GM19397 (cell line): ENCODE measurements at regions not wholly inside any gene's neighbourhood (a gene's known extent, or its start where the extent isn't known, plus 50 kb on each side); places are given as distances from the start of the nearest gene placed in this dataset.
"Not testable (repeated sequence)": the region's sequence is repeated elsewhere in the genome, so short reads cannot be mapped to it uniquely, and the experiment has no call there.

Source experiments
- ATAC-seq: cut with Tn5 transposase; IDR thresholded peaks from one replicate; pipeline ENCODE4 v1.9.1; 2021; ENCODE audit warnings: mild to moderate bottlenecking, moderate library complexity; ENCODE audit not compliant: unreplicated experiment

GRCh38 chr7:113402482-113402881 is 284.1 kb upstream of the SMIM30 start:
- ATAC-seq: no peak

DNA sequence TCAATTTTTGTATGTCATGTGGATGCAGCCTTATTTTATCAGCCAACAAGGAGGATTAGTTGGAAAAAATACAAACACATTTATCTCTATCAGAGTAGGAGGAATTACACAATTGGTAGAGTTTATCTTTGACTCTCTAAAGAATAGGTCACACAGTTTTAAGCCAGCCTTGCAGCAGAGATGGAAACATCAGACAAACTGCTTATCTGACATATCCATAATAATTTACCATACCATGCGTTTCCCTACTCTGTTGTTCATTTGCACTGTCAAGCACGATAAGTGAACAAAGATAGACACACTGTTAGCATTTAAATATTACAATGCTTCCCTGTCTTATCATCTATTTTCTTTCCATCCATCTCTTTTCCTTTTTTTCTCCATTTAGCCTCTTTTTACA is 283.7 kb upstream of the SMIM30 start:
- ATAC-seq: no peak

DNA sequence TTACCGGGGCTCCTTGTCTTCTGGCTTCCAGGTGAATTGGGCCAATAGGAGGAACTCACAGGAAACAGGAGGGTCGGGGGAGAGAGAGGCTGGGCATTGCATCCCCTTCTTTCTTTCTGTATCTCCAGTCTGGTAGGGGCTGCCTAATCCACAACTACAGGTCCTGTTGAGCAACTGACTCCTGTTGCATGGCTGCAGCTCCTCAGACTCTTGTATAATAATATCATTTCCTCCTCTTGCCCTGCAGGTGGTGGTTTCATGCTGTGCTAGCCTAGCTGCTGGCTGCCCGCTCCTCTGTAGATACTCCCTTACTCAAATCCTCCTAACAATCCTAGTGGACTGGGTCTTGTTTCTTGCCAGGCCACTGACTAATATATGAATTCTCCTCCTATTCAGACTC is 276.5 kb upstream of the SMIM30 start:
- ATAC-seq: no peak

GRCh38 chr7:113392841-113393540 is 274.6 kb upstream of the SMIM30 start:
- ATAC-seq: no peak

DNA sequence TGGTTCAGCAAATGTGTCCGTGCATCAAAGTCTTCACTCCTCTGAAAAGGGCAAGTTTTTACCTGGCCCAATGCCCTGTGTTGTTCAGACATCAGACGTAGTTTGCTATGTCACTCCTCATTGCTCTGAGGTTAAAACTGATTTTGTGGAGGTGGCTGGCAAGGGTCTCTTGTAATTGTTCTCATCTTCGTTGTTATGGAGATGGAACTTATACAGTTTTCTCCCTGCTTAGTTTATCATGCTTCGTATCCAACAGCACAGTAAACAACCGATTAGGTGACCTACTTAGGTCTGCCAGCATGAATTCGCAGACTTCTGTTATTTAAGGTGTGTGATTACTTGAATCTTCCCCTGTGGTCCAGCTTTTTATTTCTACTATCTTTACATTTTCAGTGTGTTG is 274.1 kb upstream of the SMIM30 start:
- ATAC-seq: no peak

GRCh38 chr7:113389112-113389646 is 270.8 kb upstream of the SMIM30 start:
- ATAC-seq: no peak

DNA sequence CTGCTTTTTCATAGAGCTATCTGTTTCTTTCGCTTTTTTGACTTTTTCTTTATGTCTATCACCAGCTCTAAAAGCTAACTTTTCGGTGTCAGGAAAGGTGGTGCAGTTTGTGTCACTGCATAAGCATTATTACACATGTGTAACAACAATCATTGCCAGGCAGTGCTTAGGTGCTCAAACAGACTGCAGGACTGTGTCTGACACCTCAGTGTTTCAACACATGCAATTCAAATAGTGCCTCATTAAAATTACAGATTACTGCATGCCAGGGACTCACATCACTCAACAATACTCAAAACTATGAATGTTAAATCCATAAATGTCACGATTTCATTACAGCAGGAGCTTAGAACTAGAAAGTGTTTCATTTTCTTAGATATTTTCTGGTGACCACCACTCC is 265.3 kb upstream of the SMIM30 start:
- ATAC-seq: no peak

DNA sequence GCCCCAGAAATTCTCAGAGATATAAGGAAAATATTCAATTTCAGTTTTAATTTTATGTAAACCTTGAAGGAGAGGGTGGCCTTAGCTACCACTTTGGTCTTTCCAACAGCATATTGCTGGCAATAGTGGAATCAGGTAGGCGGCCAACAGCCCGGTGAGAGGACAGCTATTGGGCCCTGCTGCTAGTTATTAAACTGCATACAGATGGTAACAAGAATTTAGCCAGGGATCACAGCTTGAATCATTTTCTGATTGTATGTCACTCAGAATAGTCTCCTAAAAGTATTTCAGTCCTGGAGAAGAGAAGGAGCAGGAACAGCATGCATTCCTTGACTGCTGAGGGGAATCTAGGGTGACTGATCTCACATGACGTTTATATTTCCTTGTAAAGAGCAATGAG is 261.4 kb upstream of the SMIM30 start:
- no peak for ATAC-seq

DNA sequence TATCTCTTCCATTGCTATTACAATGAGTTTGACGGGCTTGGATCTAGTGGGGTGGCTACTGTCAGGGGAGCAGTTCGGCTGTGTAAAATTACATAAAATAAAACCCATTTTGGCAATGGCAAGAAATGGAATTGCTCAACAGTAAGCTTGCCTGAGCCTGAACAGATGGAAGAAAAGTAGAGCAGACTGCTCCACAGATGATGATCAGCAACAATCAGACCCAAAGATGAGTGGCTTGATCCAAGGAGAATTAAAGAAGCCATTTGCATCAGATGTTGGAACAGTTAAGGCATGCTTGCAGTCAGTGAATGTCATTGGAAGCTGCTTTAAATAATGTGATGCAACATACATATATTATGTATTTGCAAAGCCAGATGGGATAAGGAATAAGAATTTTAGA is 256.6 kb upstream of the SMIM30 start:
- ATAC-seq: no peak

GRCh38 chr7:113373863-113374262 is 255.5 kb upstream of the SMIM30 start:
- no peak for ATAC-seq

GRCh38 chr7:113371416-113372043 is 253.2 kb upstream of the SMIM30 start:
- ATAC-seq: no peak

GRCh38 chr7:113370910-113371309 is 252.6 kb upstream of the SMIM30 start:
- ATAC-seq: no peak

GRCh38 chr7:113368256-113368655 is 249.9 kb upstream of the SMIM30 start:
- no peak for ATAC-seq

DNA sequence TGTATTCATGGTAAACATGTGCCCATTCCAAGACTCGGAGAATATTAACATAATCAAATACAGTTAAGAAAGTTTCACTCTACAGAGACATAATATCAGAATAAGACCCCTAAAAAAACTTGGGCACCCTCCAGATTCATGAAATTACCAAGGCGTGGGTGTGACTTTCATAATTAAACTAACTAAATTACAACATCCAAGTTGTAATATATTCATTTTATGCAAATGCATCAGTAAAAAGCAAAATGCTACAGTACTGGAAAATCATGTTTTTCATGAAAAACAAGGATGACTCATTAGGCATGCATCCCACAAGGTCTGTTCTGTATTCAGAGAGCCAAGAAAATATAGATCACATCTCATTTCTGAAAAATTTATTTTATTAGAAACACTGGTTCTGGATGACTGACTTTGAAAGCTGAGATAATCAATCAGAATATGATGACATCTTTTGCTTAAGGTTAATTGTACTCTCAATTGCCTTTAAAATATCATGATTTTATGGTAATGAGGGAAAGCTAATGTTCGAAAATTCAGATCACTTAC is 248.8 kb upstream of the SMIM30 start:
- ATAC-seq: no peak

GRCh38 chr7:113366122-113366521 is 247.8 kb upstream of the SMIM30 start:
- no peak for ATAC-seq

- no peak for ATAC-seq
Observed at GRCh38 chr7:113349339-113349738, 231.0 kb upstream of the SMIM30 start.

DNA sequence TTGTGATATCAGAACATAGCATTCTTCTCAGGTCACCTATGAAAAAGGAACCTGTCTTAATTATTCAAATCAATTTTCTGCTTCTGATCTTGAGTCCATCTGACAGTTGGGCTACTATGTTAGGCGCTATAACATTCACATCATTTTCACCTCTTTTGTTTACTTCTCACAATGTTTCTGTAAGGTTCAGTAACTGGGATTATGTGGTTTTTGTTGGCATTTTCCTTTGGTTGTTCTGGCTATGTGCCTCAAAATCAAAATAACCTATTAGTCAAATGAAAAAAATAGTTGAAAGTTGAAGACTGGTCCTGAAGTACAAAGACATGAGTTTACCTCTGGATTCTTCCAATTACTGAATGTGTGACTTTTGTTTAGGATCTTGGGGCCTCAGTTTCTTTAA is 221.3 kb upstream of the SMIM30 start:
- ATAC-seq: no peak

- no peak for ATAC-seq
Observed at GRCh38 chr7:113338071-113338696, 219.8 kb upstream of the SMIM30 start.

GRCh38 chr7:113336838-113337237 is 218.5 kb upstream of the SMIM30 start:
- ATAC-seq: not testable (repeated sequence)

DNA sequence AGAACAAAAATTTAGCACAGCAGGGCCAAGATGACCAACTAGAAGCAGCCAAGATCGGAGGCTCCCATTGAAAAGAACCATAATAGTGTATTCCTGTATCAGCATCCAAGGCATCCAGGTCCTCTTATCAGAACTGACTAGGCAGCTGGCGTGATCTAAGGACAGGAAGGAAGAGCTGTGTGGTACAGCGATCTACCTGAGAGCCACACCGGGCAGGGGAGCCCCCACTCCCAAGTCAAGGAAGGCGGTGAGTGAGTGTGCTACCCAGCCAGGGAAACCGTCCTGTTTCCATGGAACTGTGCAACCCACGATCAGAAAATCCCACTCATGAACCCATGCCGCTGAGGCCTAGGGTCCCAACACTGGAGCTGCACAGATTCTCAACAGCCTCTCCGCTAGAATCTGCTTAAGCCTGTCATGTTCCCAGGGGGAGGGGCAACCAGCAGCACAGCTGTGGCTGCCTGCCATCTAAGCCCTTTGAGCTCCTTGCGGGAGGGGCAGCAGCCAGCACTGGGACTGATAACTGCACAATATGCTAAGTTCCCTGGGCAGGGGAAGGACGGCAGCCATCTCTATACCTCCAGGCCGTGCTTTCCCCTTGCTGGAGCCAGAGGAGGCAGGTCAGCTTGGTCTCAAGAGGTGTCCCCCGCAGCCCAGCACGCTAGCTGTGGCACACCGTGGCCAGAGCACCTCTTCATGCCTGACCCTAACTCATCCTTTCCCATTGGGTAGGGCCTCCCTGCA is 213.0 kb upstream of the SMIM30 start:
- ATAC-seq: no peak

GRCh38 chr7:113321201-113321600 is 202.8 kb upstream of the SMIM30 start:
- ATAC-seq: no peak
